NB4 (cell line): ENCODE measurements at regions not wholly inside any gene's neighbourhood (a gene's known extent, or its start where the extent isn't known, plus 50 kb on each side); places are given as distances from the start of the nearest gene placed in this dataset.

Source experiments
- CTCF ChIP-seq: IDR thresholded peaks from one replicate; pipeline ENCODE4 v1.5.1; 2012; ENCODE audit warnings: low read depth, low read length
- MAX ChIP-seq: IDR thresholded peaks from 2 replicates; pipeline ENCODE4 v1.6.1; 2011; ENCODE audit warnings: low read depth, low read length
- POLR2A ChIP-seq: IDR thresholded peaks from 2 replicates; pipeline ENCODE4 v1.6.1; 2011; ENCODE audit warnings: mild to moderate bottlenecking; ENCODE audit not compliant: insufficient read length; ENCODE audit errors: extremely low read depth

- TF ChIP-seq CTCF (no peak), MAX (no peak), POLR2A (no peak)
Measured at GRCh38 chr13:85527316-85527715, 271.9 kb downstream of the SLITRK6 start.
